Liver (tissue), 2 donors: ENCODE measurements at regions not wholly inside any gene's neighbourhood (a gene's known extent, or its start where the extent isn't known, plus 50 kb on each side); places are given as distances from the start of the nearest gene placed in this dataset.

Experiments
- CTCF ChIP-seq: fragments of 150-350 bp; IDR thresholded peaks from 2 replicates; pipeline ENCODE4 v1.5.1; 2017; ENCODE audit warnings: improper control_type of control experiment, low read depth, low read length; ENCODE audit not compliant: missing input control
- MAX ChIP-seq: IDR thresholded peaks from 2 replicates; pipeline ENCODE4 v1.6.1; 2016; ENCODE audit warnings: antibody characterized with exemption
- REST ChIP-seq: IDR thresholded peaks from 2 replicates; pipeline ENCODE4 v1.6.1; 2016; ENCODE audit warnings: antibody characterized with exemption, mild to moderate bottlenecking
- donor health status: healthy.

- TF ChIP-seq CTCF (no peak), MAX (no peak), REST (no peak)
These were observed 69.0 kb upstream of the FAM110C start for GRCh38 chr2:115303-115702.
